A673 (cell line): ENCODE measurements at regions not wholly inside any gene's neighbourhood (a gene's known extent, or its start where the extent isn't known, plus 50 kb on each side); places are given as distances from the start of the nearest gene placed in this dataset.

Experiments used
- CTCF ChIP-seq: fragments of 300-800, 200-600 bp; sonication (generic); conservative IDR thresholded peaks from 2 replicates; pipeline ENCODE4 v1.5.1; 2017; ENCODE audit warnings: low read depth, mild to moderate bottlenecking, antibody characterized with exemption, low read length, moderate library complexity, mixed read lengths
- EZH2 ChIP-seq: fragments of 200-600 bp; sonication (generic); IDR thresholded peaks from 2 replicates; pipeline ENCODE4 v1.6.1; 2017; ENCODE audit warnings: borderline replicate concordance, low read depth, mild to moderate bottlenecking, mixed read lengths, antibody characterized with exemption, low read length; ENCODE audit not compliant: poor library complexity, severe bottlenecking

- TF ChIP-seq CTCF (no peak), EZH2 (no peak)
Measured at GRCh38 chr13:42487221-42487620, 86.7 kb upstream of the TNFSF11 start.
